ENCODE measurements at regions not wholly inside any gene's neighbourhood (a gene's known extent, or its start where the extent isn't known, plus 50 kb on each side); places are given as distances from the start of the nearest gene placed in this dataset.

GRCh38 chr11:122572592-122572991, 82.9 kb upstream of the UBASH3B start:
- TF ChIP-seq KDM5A (IDR thresholded peaks at IDR 0.05; ENCODE audit: low read length), result no peak
- TF ChIP-seq EZH2 (IDR thresholded peaks at IDR 0.05; ENCODE audit: low read depth, low read length, severe bottlenecking), result no peak
- TF ChIP-seq RAD21 (IDR thresholded peaks at IDR 0.05 in 1 of 2, conservative IDR thresholded peaks at IDR 0.05 in 1 of 2; ENCODE audit: low read depth in 2 of 2, low read length in 2 of 2), result no peak
- TF ChIP-seq CTCF (IDR thresholded peaks at IDR 0.05; ENCODE audit: control extremely low read depth in 1 of 3, insufficient read depth in 1 of 3, low read depth in 1 of 3, low read length in 3 of 3), result no peak
- no peak for TF ChIP-seq POLR2A (IDR thresholded peaks at IDR 0.05; ENCODE audit: control extremely low read depth in 1 of 2, low read depth in 2 of 2, low read length in 2 of 2)
- TF ChIP-seq POLR2AphosphoS5 (IDR thresholded peaks at IDR 0.05; ENCODE audit: low read depth, low read length), result no peak
- no peak for TF ChIP-seq CHD1 (IDR thresholded peaks at IDR 0.05; ENCODE audit: low read depth, low read length)

All from H1 (cell line).